Endothelial cell of umbilical vein (primary cell): ENCODE measurements at regions not wholly inside any gene's neighbourhood (a gene's known extent, or its start where the extent isn't known, plus 50 kb on each side); places are given as distances from the start of the nearest gene placed in this dataset.

ENCODE experiments used
- BruUV-seq: library from RNA; stranded (reverse); fragments of 400-500 nt; replicated peaks from 2 replicates; lab custom pipeline; 2021; lab: Mats Ljungman, UMichigan
- CTCF ChIA-PET: fragments of 300-600, 350-600 bp; sonication (Branson Sonifier 250); formaldehyde crosslinking; loops from one replicate; lab custom pipeline; 2021; ENCODE audit warnings: antibody characterized with exemption, inconsistent platforms; lab: Charles Lee
- POLR2A ChIA-PET: fragments of 300-600, 350-600 bp; sonication (Branson Sonifier 250); formaldehyde crosslinking; loops from one replicate; lab custom pipeline; 2021; ENCODE audit warnings: antibody characterized with exemption, inconsistent platforms; lab: Charles Lee
- DNase-seq: peaks from one replicate; pipeline ENCODE4 v3.0.0-alpha.2; 2011; ENCODE audit warnings: low read depth, low spot score
- FAIRE-seq: peaks from 2 replicates; lab custom pipeline; 2011; peaks lifted over from hg19 to GRCh38; lab: Jason Lieb, UNC
- H2AFZ ChIP-seq: 2 replicates; pipeline ENCODE4 v1.6.0; 2012; ENCODE audit warnings: low read depth, low read length, control low read depth, inconsistent platforms
- H3K27ac ChIP-seq: 2 replicates; pipeline ENCODE4 v1.5.1; 2011; ENCODE audit warnings: low read depth, mild to moderate bottlenecking, control low read depth, low read length, moderate library complexity; ENCODE audit not compliant: insufficient read depth
- H3K27me3 ChIP-seq, 2 experiments: 2 replicates each; pipeline versions ENCODE4 v1.6.0 to v1.6.1; 2011; ENCODE audit warnings: low read length in 2 of 2, mixed read lengths in 1 of 2; ENCODE audit not compliant: control insufficient read depth in 2 of 2, insufficient read depth in 2 of 2
- H3K36me3 ChIP-seq, 2 experiments: 2 replicates in 1 of 2; 3 replicates in 1 of 2; pipeline ENCODE4 v1.5.1; 2011; ENCODE audit warnings: low read length in 2 of 2, mild to moderate bottlenecking in 1 of 2, moderate library complexity in 1 of 2; ENCODE audit not compliant: control insufficient read depth in 2 of 2, insufficient read depth in 2 of 2; ENCODE audit errors: extremely low read depth in 1 of 2
- H3K4me1 ChIP-seq: 3 replicates; pipeline ENCODE4 v1.5.1; 2011; ENCODE audit warnings: mild to moderate bottlenecking, low read length; ENCODE audit not compliant: control insufficient read depth, insufficient read depth; ENCODE audit errors: extremely low read depth
- H3K4me2 ChIP-seq: 2 replicates; pipeline ENCODE4 v1.6.1; 2011; ENCODE audit warnings: low read length, control low read depth, mixed read lengths; ENCODE audit not compliant: insufficient read depth
- H3K4me3 ChIP-seq, 3 experiments: fragments of 200-600 bp in 1 of 3; sonication (generic), shearing (Covaris generic) in 1 of 3; replicated peaks in 1 of 3; 2 replicates each; pipeline ENCODE4 v1.5.1; 2011 to 2016; ENCODE audit warnings: control low read depth in 3 of 3, low read length in 3 of 3, mild to moderate bottlenecking in 2 of 3, inconsistent platforms in 1 of 3, low read depth in 1 of 3, moderate library complexity in 1 of 3; ENCODE audit not compliant: insufficient read depth in 1 of 3
- H3K79me2 ChIP-seq: 2 replicates; pipeline ENCODE4 v1.6.0; 2012; ENCODE audit warnings: low read length, inconsistent platforms; ENCODE audit not compliant: control insufficient read depth, insufficient read depth
- H3K9ac ChIP-seq: replicated peaks from 2 replicates; pipeline ENCODE3; 2011; ENCODE audit warnings: low read length, control low read depth; ENCODE audit not compliant: insufficient read depth; ENCODE audit errors: extremely low read depth
- H3K9me1 ChIP-seq: replicated peaks from 3 replicates; pipeline ENCODE4 v1.6.0; 2011; ENCODE audit warnings: mild to moderate bottlenecking, low read length; ENCODE audit not compliant: control insufficient read depth, insufficient read depth; ENCODE audit errors: extremely low read depth
- H3K9me3 ChIP-seq: replicated peaks from 2 replicates; pipeline ENCODE4 v1.5.1; 2012; ENCODE audit warnings: low read length, inconsistent platforms; ENCODE audit not compliant: control insufficient read depth, insufficient read depth
- H4K20me1 ChIP-seq: replicated peaks from 2 replicates; pipeline ENCODE3; 2011; ENCODE audit warnings: mild to moderate bottlenecking, low read length; ENCODE audit not compliant: control insufficient read depth, insufficient read depth; ENCODE audit errors: extremely low read depth
- EZH2 ChIP-seq: IDR thresholded peaks from 2 replicates; pipeline ENCODE4 v1.6.1; 2012; ENCODE audit warnings: borderline replicate concordance, low read depth, mild to moderate bottlenecking, moderate library complexity, low read length, inconsistent platforms; ENCODE audit not compliant: severe bottlenecking
- FOS ChIP-seq: IDR thresholded peaks from 2 replicates; pipeline ENCODE4 v1.6.1; 2011; ENCODE audit warnings: mild to moderate bottlenecking, low read length, moderate library complexity, borderline replicate concordance; ENCODE audit not compliant: insufficient read depth
- GATA2 ChIP-seq: IDR thresholded peaks from 2 replicates; pipeline ENCODE4 v1.7.0; 2011; ENCODE audit warnings: low read depth, mild to moderate bottlenecking, moderate library complexity, mixed read lengths, low read length; ENCODE audit not compliant: insufficient read length, insufficient read depth
- JUN ChIP-seq: IDR thresholded peaks from 2 replicates; pipeline ENCODE4 v1.6.1; 2011; ENCODE audit warnings: borderline replicate concordance, low read depth; ENCODE audit not compliant: insufficient read length, insufficient read depth
- MYC ChIP-seq: IDR thresholded peaks from one replicate; pipeline ENCODE4 v1.6.1; 2011; ENCODE audit warnings: mild to moderate bottlenecking, low read depth, low read length
- POLR2A ChIP-seq: IDR thresholded peaks from 2 replicates; pipeline ENCODE4 v1.6.1; 2012; ENCODE audit warnings: low read depth, mild to moderate bottlenecking, control low read depth, low read length
- POLR2AphosphoS5 ChIP-seq: IDR thresholded peaks from 2 replicates; pipeline ENCODE4 v1.6.1; 2012; ENCODE audit warnings: low read depth, mild to moderate bottlenecking, control low read depth, low read length, moderate library complexity; ENCODE audit not compliant: insufficient read depth
- dilution Hi-C: fragments of 300-500 bp; cut with MboI; formaldehyde crosslinking; loops from one replicate; pipeline ENCODE4 v1.15.0; 2019; ENCODE audit warnings: low sequenced_read_pairs; ENCODE audit not compliant: extremely low pct_ligation_motif_present
- intact Hi-C: fragments of 100-400 bp; cut with micrococcal nuclease; formaldehyde crosslinking; loops from one replicate; pipeline ENCODE4 v1.10.0; 2022
- TF ChIP-seq, protein P1 (sequence below): IDR thresholded peaks from 2 replicates; pipeline ENCODE4 v1.6.1; 2011; ENCODE audit not compliant: insufficient read depth, insufficient read length

DNA sequence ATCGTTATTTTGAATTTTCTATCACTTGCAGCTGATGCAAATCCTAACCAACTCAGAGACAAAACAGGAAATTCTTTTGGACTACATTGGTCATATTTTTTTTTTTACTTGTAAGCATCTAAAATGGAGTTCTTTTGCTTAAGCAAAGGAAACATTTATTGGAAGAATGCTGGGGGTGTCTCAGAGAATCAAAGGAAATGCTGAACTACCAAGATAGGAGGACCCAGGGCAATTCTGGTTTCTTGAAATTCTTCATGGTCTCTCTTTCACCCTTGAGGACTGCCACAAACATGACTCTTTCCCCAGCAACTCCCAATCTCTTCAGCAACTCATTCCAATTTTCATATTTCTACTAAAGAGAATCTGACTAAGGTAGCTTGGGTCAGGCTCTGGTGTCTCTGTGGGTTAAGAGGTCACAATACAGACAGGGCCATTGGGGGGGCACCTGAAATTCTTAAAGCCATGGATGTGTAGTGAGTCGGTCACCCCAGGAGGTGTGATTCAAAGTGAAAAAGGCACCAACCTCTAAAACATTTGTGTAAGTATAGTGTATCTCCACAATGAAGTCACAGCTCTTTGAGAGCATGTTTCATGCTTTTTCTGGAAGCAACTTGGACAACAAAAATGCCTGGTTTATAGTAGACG, 171.1 kb upstream of the FGGY start:
- no TSS peak for BruUV-seq
- H3K4me2 ChIP-seq: no peak overlapping the region
- POLR2A ChIA-PET: no interaction called here
- intact Hi-C loops: loop anchor here (5.0 kb wide), 3 partner anchors 172 to 308 kb away; partner anchors contain the start of gene FGGY
- H3K36me3 ChIP-seq: no peaks in the 10 kb centered on the region
- no peaks in the 10 kb centered on the region for H3K9me1 ChIP-seq
- FAIRE-seq (no peak), DNase-seq (peak; percentile 19)
- H3K27me3 ChIP-seq: no peaks in the 10 kb centered on the region
- no peak overlapping the region for H2AFZ ChIP-seq
- H3K79me2 ChIP-seq: no peaks in the 10 kb centered on the region
- CTCF ChIA-PET: interaction anchor here (1.2 kb wide), 1 partner anchor 35 kb away, joined by 3 read pairs; no protein-coding TSS in a partner anchor
- no peaks in the 10 kb centered on the region for H4K20me1 ChIP-seq
- no peaks in the 10 kb centered on the region for H3K9me3 ChIP-seq
- TF ChIP-seq, protein P1, sequence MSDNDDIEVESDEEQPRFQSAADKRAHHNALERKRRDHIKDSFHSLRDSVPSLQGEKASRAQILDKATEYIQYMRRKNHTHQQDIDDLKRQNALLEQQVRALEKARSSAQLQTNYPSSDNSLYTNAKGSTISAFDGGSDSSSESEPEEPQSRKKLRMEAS: no peak
- TF ChIP-seq POLR2AphosphoS5: no peak
- TF ChIP-seq GATA2: no peak
- TF ChIP-seq EZH2: no peak
- no peak for TF ChIP-seq JUN
- TF ChIP-seq MYC: no peak
- no peak for TF ChIP-seq POLR2A
- no peak for TF ChIP-seq FOS
- H3K4me1 ChIP-seq: peaks cover 26% of the 10 kb centered on the region
- H3K4me3 ChIP-seq: no peak overlapping the region
- dilution Hi-C loops: no loop called here
- no peak overlapping the region for H3K9ac ChIP-seq
- H3K27ac ChIP-seq: no peak overlapping the region
